A549 (cell line): ENCODE measurements at regions not wholly inside any gene's neighbourhood (a gene's known extent, or its start where the extent isn't known, plus 50 kb on each side); places are given as distances from the start of the nearest gene placed in this dataset.

Experiments used
- ATAC-seq, 2 experiments: fragments of 200-7000 bp in 1 of 2; fragments of >200 bp in 1 of 2; cut with Nextera tagmentation in 1 of 2; cut with Tn5 transposase in 1 of 2; 3 replicates each; pipeline versions ENCODE4 v1.8.0 to v1.9.1; 2018 to 2020; ENCODE audit warnings: mild to moderate bottlenecking in 1 of 2, moderate library complexity in 1 of 2
- CTCF ChIA-PET: fragments of 300-600 bp; sonication (Branson Sonifier 250); formaldehyde crosslinking; extraction: SDS; loops from one replicate; lab custom pipeline; 2021; ENCODE audit warnings: antibody characterized with exemption, inconsistent platforms; lab: Yijun Ruan, JAX
- POLR2A ChIA-PET: fragments of 350-600 bp; formaldehyde crosslinking; extraction: SDS; loops from one replicate; lab custom pipeline; 2021; ENCODE audit warnings: antibody characterized with exemption, inconsistent platforms; lab: Yijun Ruan, JAX
- DNase-seq, 2 experiments: peaks; one replicate each; pipeline versions ENCODE4 v3.0.0 to v3.0.0-alpha.2; 2011 to 2016; ENCODE audit warnings: low read depth in 1 of 2, low spot score in 1 of 2
- FAIRE-seq: peaks from 2 replicates; lab custom pipeline; 2011; peaks lifted over from hg19 to GRCh38; lab: Jason Lieb, UNC
- H3K27ac ChIP-seq, 2 experiments: fragments of >200 bp; sonication (Bioruptor Twin); formaldehyde crosslinking; 3 replicates each; pipeline ENCODE4 v1.5.1; 2016 to 2017
- H3K4me1 ChIP-seq: fragments of >200 bp; sonication (Bioruptor Twin); formaldehyde crosslinking; 3 replicates; pipeline ENCODE4 v1.6.1; 2016
- H3K4me2 ChIP-seq: fragments of >200 bp; sonication (Bioruptor Twin); formaldehyde crosslinking; 3 replicates; pipeline ENCODE4 v1.6.1; 2016
- H3K4me3 ChIP-seq: fragments of >200 bp; sonication (Bioruptor Twin); formaldehyde crosslinking; 3 replicates; pipeline ENCODE4 v1.5.1; 2016
- H3K9me3 ChIP-seq: fragments of >200 bp; sonication (Bioruptor Twin); formaldehyde crosslinking; 3 replicates; pipeline ENCODE4 v1.6.1; 2016
- CBX2 ChIP-seq: fragments of 200-600 bp; sonication (generic); IDR thresholded peaks from 2 replicates; pipeline ENCODE4 v1.6.1; 2016; ENCODE audit warnings: low read depth, mild to moderate bottlenecking, borderline replicate concordance
- EHF ChIP-seq: fragments of 250-450 bp; sonication (Bioruptor Pico); IDR thresholded peaks from 2 replicates; pipeline ENCODE4 v1.5.0; 2020; ENCODE audit warnings: mild to moderate bottlenecking
- FOSB ChIP-seq: fragments of 250-450 bp; sonication (Bioruptor Pico); IDR thresholded peaks from 2 replicates; pipeline ENCODE4 v1.5.0; 2020; ENCODE audit warnings: mild to moderate bottlenecking, moderate library complexity
- HDAC2 ChIP-seq: fragments of 200-600 bp; sonication (generic); IDR thresholded peaks from 2 replicates; pipeline ENCODE4 v1.6.1; 2016
- HOXA7 ChIP-seq: fragments of 250-450 bp; sonication (Bioruptor Pico); IDR thresholded peaks from 2 replicates; pipeline ENCODE4 v1.5.0; 2020; ENCODE audit warnings: mild to moderate bottlenecking, moderate library complexity
- HOXB5 ChIP-seq: fragments of 250-450 bp; sonication (Bioruptor Pico); IDR thresholded peaks from 2 replicates; pipeline ENCODE4 v1.5.0; 2020; ENCODE audit warnings: mild to moderate bottlenecking, moderate library complexity
- JUN ChIP-seq, 2 experiments: fragments of >200 bp; sonication (Bioruptor Twin); formaldehyde crosslinking; IDR thresholded peaks; 2 replicates in 1 of 2; 3 replicates in 1 of 2; pipeline ENCODE4 v1.6.1; 2016 to 2017
- JUNB ChIP-seq: fragments of >200 bp; sonication (Bioruptor Twin); formaldehyde crosslinking; IDR thresholded peaks from 2 replicates; pipeline ENCODE4 v1.6.1; 2016
- KDM1A ChIP-seq: fragments of 200-600 bp; sonication (generic); IDR thresholded peaks from 2 replicates; pipeline ENCODE4 v1.6.1; 2016; ENCODE audit warnings: low read depth, mild to moderate bottlenecking
- MAZ ChIP-seq: fragments of 150-350 bp; IDR thresholded peaks from 2 replicates; pipeline ENCODE4 v1.6.1; 2014; ENCODE audit warnings: antibody characterized with exemption, low read depth, low read length, borderline replicate concordance
- MYC ChIP-seq: IDR thresholded peaks from 2 replicates; pipeline ENCODE4 v1.6.1; 2012; ENCODE audit warnings: mild to moderate bottlenecking, inconsistent platforms, low read length, improper control_type of control experiment, borderline replicate concordance
- NFE2L2 ChIP-seq: fragments of 150-350 bp; conservative IDR thresholded peaks from 2 replicates; pipeline ENCODE4 v1.6.1; 2014; ENCODE audit warnings: low read length
- NPAS2 ChIP-seq: fragments of 250-450 bp; sonication (Bioruptor Pico); IDR thresholded peaks from 2 replicates; pipeline ENCODE4 v1.8.0; 2022; ENCODE audit warnings: mild to moderate bottlenecking, moderate library complexity, borderline replicate concordance
- PHF8 ChIP-seq: fragments of 200-600 bp; sonication (generic); IDR thresholded peaks from 2 replicates; pipeline ENCODE4 v1.6.1; 2016; ENCODE audit warnings: low read depth, mild to moderate bottlenecking, antibody characterized with exemption, moderate library complexity, borderline replicate concordance
- POLR2AphosphoS2 ChIP-seq: conservative IDR thresholded peaks from 2 replicates; pipeline ENCODE4 v1.6.1; 2012; ENCODE audit warnings: low read length, improper control_type of control experiment, inconsistent platforms
- RAD21 ChIP-seq, 2 experiments: fragments of >200 bp in 1 of 2; sonication (Bioruptor Twin) in 1 of 2; formaldehyde crosslinking in 1 of 2; IDR thresholded peaks in 1 of 2; conservative IDR thresholded peaks in 1 of 2; 2 replicates in 1 of 2; 3 replicates in 1 of 2; pipeline ENCODE4 v1.6.1; 2012 to 2018; ENCODE audit warnings: inconsistent platforms in 1 of 2
- RCOR1 ChIP-seq: fragments of 150-350 bp; IDR thresholded peaks from 2 replicates; pipeline ENCODE4 v1.6.1; 2014; ENCODE audit warnings: antibody characterized with exemption, low read length, low read depth
- RFX5 ChIP-seq: fragments of 450-650 bp; IDR thresholded peaks from 2 replicates; pipeline ENCODE4 v1.7.1; 2014; ENCODE audit warnings: antibody characterized with exemption, mild to moderate bottlenecking, moderate library complexity
- RNF2 ChIP-seq: fragments of 200-600 bp; sonication (generic); IDR thresholded peaks from 2 replicates; pipeline ENCODE4 v1.6.1; 2016; ENCODE audit warnings: low read depth, mild to moderate bottlenecking, antibody characterized with exemption, moderate library complexity, borderline replicate concordance
- TFCP2L1 ChIP-seq: fragments of 250-450 bp; sonication (Bioruptor Pico); IDR thresholded peaks from 2 replicates; pipeline ENCODE4 v1.5.0; 2021; ENCODE audit warnings: mild to moderate bottlenecking
- ZC3H11A ChIP-seq: fragments of 450-650 bp; IDR thresholded peaks from 2 replicates; pipeline ENCODE4 v1.6.1; 2014; ENCODE audit warnings: antibody characterized with exemption, mild to moderate bottlenecking
- ZNF302 ChIP-seq: fragments of 250-450 bp; sonication (Bioruptor Pico); IDR thresholded peaks from 2 replicates; pipeline ENCODE4 v1.9.0; 2021; ENCODE audit warnings: inconsistent platforms, mild to moderate bottlenecking, moderate library complexity
- WGBS: methylation state at CpG from one replicate; pipeline ENCODE4 v1.1.6; 2017; ENCODE audit errors: missing lambda C conversion rate; 5-methylcytosine and 5-hydroxymethylcytosine counted together
- TF ChIP-seq, protein P1 (sequence below): IDR thresholded peaks from 2 replicates; pipeline ENCODE4 v1.6.1; 2012; ENCODE audit warnings: low read depth, borderline replicate concordance
- TF ChIP-seq, protein P2 (sequence below): IDR thresholded peaks from 2 replicates; pipeline ENCODE4 v1.6.1; 2012
- TF ChIP-seq, protein P3 (sequence below): fragments of 250-450 bp; sonication (Bioruptor Pico); IDR thresholded peaks from 2 replicates; pipeline ENCODE4 v1.5.0; 2020; ENCODE audit warnings: low read depth, mild to moderate bottlenecking, moderate library complexity
- TF ChIP-seq, protein P4 (sequence below): IDR thresholded peaks from 2 replicates; pipeline ENCODE4 v1.6.1; 2012
- TF ChIP-seq, protein P5 (sequence below): fragments of 250-450 bp; sonication (Bioruptor Pico); IDR thresholded peaks from 2 replicates; pipeline ENCODE4 v1.5.0; 2021; ENCODE audit warnings: mild to moderate bottlenecking, moderate library complexity, borderline replicate concordance

DNA sequence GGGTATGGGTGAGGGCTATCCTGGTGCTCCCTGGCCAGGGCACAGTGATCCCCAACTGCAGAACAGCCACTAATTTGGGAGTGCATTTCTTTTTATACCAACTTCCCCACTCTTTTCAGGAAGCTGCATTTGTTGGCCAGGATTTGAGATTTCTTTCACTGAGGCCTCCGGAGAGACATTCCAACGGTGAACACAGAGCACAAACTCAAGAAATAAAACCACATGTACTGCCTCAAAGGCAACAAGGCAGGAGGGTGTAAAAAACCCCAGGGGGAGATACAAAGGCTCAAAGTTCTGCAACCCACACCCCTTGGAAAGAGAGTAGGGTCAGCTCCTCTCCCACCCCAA lies 65.3 kb downstream of the CPN2 start:
- H3K9me3 ChIP-seq = no peaks in the 10 kb centered on the region
- TF ChIP-seq RFX5 (no peak), HOXB5 (CRISPR knock-in tag) (no peak), ZNF302 (no peak), JUNB (no peak), ZC3H11A (no peak), HOXA7 (no peak), NFE2L2 (no peak), HDAC2 (no peak), JUN (IDR thresholded peaks at IDR 0.05) (no peak), MAZ (no peak), RAD21 (conservative IDR thresholded peaks at IDR 0.05 in 1 of 2, IDR thresholded peaks at IDR 0.05 in 1 of 2) (no peak), PHF8 (no peak), TFCP2L1 (CRISPR knock-in tag) (no peak), CBX2 (no peak), RNF2 (no peak), EHF (CRISPR knock-in tag) (no peak), KDM1A (no peak), MYC (no peak)
- TF ChIP-seq, protein P1, sequence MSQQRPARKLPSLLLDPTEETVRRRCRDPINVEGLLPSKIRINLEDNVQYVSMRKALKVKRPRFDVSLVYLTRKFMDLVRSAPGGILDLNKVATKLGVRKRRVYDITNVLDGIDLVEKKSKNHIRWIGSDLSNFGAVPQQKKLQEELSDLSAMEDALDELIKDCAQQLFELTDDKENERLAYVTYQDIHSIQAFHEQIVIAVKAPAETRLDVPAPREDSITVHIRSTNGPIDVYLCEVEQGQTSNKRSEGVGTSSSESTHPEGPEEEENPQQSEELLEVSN = no peak
- TF ChIP-seq, protein P2, sequence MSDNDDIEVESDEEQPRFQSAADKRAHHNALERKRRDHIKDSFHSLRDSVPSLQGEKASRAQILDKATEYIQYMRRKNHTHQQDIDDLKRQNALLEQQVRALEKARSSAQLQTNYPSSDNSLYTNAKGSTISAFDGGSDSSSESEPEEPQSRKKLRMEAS = no peak
- TF ChIP-seq, all 56 proteins: peak for 0
- WGBS = 77% methylated on average over 2 of the region's 2 CpGs
- Histone ChIP-seq H3K27ac (no peak overlapping the region), H3K4me1 (no peaks in the 10 kb centered on the region), H3K4me2 (no peak overlapping the region), H3K4me3 (no peak overlapping the region)
- FAIRE-seq (no peak), ATAC-seq (no peak), DNase-seq (no peak)
- ChIA-PET CTCF (interaction anchor here (1.2 to 1.4 kb wide), 3 partner anchors 16 to 505 kb away, joined by 3 to 6 read pairs (median 4); no protein-coding TSS in a partner anchor), POLR2A (no interaction called here)

DNA sequence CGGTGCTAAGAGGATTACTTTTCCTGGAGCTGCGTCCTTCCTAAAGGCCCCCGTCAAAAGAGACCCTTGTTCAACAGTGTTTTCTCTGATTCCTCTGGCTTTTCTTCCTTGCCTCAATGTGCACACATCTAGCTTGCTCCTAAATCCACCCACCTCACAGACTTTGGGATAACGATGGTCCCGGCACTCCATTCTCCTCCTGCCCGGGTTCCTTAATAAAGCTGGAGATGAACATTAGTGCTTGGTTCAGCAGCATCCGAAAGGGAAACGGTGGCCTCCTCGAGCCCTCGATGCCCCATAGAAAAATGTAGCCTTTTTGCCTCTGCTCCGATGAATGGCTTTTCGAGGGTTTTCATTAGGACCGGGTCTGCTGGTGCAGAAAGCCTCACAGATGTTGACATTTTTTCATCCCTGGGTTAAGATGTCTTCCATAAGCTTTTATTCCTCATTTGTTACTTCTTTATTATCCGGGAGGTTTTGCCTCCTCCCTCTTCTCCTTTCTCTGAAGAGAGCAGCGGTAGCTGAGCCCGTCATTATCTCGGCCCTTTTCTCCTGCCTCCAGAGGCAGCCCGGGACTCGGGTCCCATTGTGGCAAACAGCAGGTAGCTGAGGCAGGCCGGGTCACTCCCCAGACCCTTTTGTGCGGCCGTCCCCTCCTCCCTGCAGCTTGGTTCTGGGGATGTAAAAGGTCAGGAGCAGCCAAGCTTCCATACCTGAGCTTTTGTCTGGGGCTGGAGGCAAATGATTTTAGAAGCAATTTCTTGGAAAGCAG lies 64.6 kb downstream of the CPN2 start:
- ChIA-PET POLR2A (no interaction called here), CTCF (interaction anchor here (0.7 to 1.4 kb wide), 4 partner anchors 9 to 506 kb away, joined by 3 to 6 read pairs (median 4); no protein-coding TSS in a partner anchor)
- ATAC-seq = no peak
- Histone ChIP-seq H3K9me3 (no peaks in the 10 kb centered on the region), H3K4me1 (no peaks in the 10 kb centered on the region), H3K4me2 (no peak overlapping the region), H3K27ac (no peak overlapping the region), H3K4me3 (no peak overlapping the region)
- no peak for TF ChIP-seq RCOR1
- TF ChIP-seq RFX5 = no peak
- no peak for TF ChIP-seq CBX2
- no peak for TF ChIP-seq POLR2AphosphoS2
- TF ChIP-seq MAZ = no peak
- no peak for TF ChIP-seq NPAS2 (CRISPR knock-in tag)
- TF ChIP-seq, protein P3, sequence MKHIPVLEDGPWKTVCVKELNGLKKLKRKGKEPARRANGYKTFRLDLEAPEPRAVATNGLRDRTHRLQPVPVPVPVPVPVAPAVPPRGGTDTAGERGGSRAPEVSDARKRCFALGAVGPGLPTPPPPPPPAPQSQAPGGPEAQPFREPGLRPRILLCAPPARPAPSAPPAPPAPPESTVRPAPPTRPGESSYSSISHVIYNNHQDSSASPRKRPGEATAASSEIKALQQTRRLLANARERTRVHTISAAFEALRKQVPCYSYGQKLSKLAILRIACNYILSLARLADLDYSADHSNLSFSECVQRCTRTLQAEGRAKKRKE (CRISPR knock-in tag) = no peak
- TF ChIP-seq, protein P4, sequence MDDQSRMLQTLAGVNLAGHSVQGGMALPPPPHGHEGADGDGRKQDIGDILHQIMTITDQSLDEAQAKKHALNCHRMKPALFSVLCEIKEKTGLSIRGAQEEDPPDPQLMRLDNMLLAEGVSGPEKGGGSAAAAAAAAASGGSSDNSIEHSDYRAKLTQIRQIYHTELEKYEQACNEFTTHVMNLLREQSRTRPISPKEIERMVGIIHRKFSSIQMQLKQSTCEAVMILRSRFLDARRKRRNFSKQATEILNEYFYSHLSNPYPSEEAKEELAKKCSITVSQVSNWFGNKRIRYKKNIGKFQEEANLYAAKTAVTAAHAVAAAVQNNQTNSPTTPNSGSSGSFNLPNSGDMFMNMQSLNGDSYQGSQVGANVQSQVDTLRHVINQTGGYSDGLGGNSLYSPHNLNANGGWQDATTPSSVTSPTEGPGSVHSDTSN = no peak
- no peak for TF ChIP-seq FOSB (CRISPR knock-in tag)
- TF ChIP-seq, protein P5, sequence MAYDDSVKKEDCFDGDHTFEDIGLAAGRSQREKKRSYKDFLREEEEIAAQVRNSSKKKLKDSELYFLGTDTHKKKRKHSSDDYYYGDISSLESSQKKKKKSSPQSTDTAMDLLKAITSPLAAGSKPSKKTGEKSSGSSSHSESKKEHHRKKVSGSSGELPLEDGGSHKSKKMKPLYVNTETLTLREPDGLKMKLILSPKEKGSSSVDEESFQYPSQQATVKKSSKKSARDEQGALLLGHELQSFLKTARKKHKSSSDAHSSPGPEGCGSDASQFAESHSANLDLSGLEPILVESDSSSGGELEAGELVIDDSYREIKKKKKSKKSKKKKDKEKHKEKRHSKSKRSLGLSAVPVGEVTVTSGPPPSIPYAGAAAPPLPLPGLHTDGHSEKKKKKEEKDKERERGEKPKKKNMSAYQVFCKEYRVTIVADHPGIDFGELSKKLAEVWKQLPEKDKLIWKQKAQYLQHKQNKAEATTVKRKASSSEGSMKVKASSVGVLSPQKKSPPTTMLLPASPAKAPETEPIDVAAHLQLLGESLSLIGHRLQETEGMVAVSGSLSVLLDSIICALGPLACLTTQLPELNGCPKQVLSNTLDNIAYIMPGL (CRISPR knock-in tag) = no peak
- TF ChIP-seq, protein P1 = no peak
- TF ChIP-seq ZNF302 = no peak
- no peak for TF ChIP-seq NFE2L2
- no peak for FAIRE-seq
- DNase-seq = no peak
- WGBS = 83% methylated on average over 21 of the region's 22 CpGs
